HG02885 (cell line): ENCODE measurements at regions not wholly inside any gene's neighbourhood (a gene's known extent, or its start where the extent isn't known, plus 50 kb on each side); places are given as distances from the start of the nearest gene placed in this dataset.
"Not testable (repeated sequence)": the region's sequence is repeated elsewhere in the genome, so short reads cannot be mapped to it uniquely, and the experiment has no call there.

ENCODE experiments used
- ATAC-seq: cut with Tn5 transposase; IDR thresholded peaks from one replicate; pipeline ENCODE4 v1.9.1; 2021; ENCODE audit warnings: mild to moderate bottlenecking; ENCODE audit not compliant: unreplicated experiment, poor library complexity

- ATAC-seq = no peak
Observed at GRCh38 chr20:4445331-4445730, 196.2 kb upstream of the ADRA1D start.

GRCh38 chr20:4444404-4444803 is 195.3 kb upstream of the ADRA1D start:
- ATAC-seq = no peak

GRCh38 chr20:4443016-4443415 is 193.9 kb upstream of the ADRA1D start:
- ATAC-seq = no peak

- ATAC-seq = no peak
Observed at GRCh38 chr20:4441871-4442270, 192.8 kb upstream of the ADRA1D start.

GRCh38 chr20:4441191-4441590 is 192.1 kb upstream of the ADRA1D start:
- no peak for ATAC-seq

- ATAC-seq = no peak
Observed at GRCh38 chr20:4439461-4439860, 190.4 kb upstream of the ADRA1D start.

- no peak for ATAC-seq
Observed at GRCh38 chr20:4437131-4437530, 188.0 kb upstream of the ADRA1D start.

GRCh38 chr20:4435671-4436455 is 186.8 kb upstream of the ADRA1D start:
- no peak for ATAC-seq

GRCh38 chr20:4435225-4435624 is 186.1 kb upstream of the ADRA1D start:
- no peak for ATAC-seq

GRCh38 chr20:4434681-4435080 is 185.6 kb upstream of the ADRA1D start:
- ATAC-seq = no peak

GRCh38 chr20:4431446-4431845 is 182.4 kb upstream of the ADRA1D start:
- ATAC-seq = no peak

GRCh38 chr20:4430826-4431225 is 181.7 kb upstream of the ADRA1D start:
- ATAC-seq = not testable (repeated sequence)

GRCh38 chr20:4427940-4428586 is 179.0 kb upstream of the ADRA1D start:
- no peak for ATAC-seq

GRCh38 chr20:4418141-4418540 is 169.1 kb upstream of the ADRA1D start:
- ATAC-seq = no peak

- ATAC-seq = no peak
Observed at GRCh38 chr20:4415281-4415680, 166.2 kb upstream of the ADRA1D start.

- no peak for ATAC-seq
Observed at GRCh38 chr20:4413314-4414049, 164.4 kb upstream of the ADRA1D start.

GRCh38 chr20:4412216-4412615 is 163.1 kb upstream of the ADRA1D start:
- no peak for ATAC-seq

GRCh38 chr20:4411744-4412143 is 162.7 kb upstream of the ADRA1D start:
- no peak for ATAC-seq

GRCh38 chr20:4406627-4407026 is 157.5 kb upstream of the ADRA1D start:
- no peak for ATAC-seq

- ATAC-seq = no peak
Observed at GRCh38 chr20:4401601-4402000, 152.5 kb upstream of the ADRA1D start.

GRCh38 chr20:4384961-4385360 is 135.9 kb upstream of the ADRA1D start:
- ATAC-seq = no peak
